PC-3 (cell line): ENCODE measurements at regions not wholly inside any gene's neighbourhood (a gene's known extent, or its start where the extent isn't known, plus 50 kb on each side); places are given as distances from the start of the nearest gene placed in this dataset.

ENCODE experiments used
- ATAC-seq: fragments of 200-7000 bp; cut with Tn5 transposase; 2 replicates; pipeline ENCODE4 v1.9.1; 2020; ENCODE audit warnings: mild to moderate bottlenecking, moderate library complexity
- BruUV-seq: library from RNA; stranded (reverse); fragments of 400-500 nt; replicated peaks from 2 replicates; lab custom pipeline; 2021; lab: Mats Ljungman, UMichigan
- CTCF ChIA-PET: fragments of 300-600 bp; sonication (Branson Sonifier 250); formaldehyde crosslinking; loops from one replicate; lab custom pipeline; 2022; ENCODE audit warnings: antibody characterized with exemption; lab: Charles Lee
- POLR2A ChIA-PET: fragments of 300-600 bp; sonication (Branson Sonifier 250); formaldehyde crosslinking; loops from one replicate; lab custom pipeline; 2022; ENCODE audit warnings: antibody characterized with exemption; ENCODE audit not compliant: unreplicated experiment; lab: Charles Lee
- DNase-seq: peaks from one replicate; pipeline ENCODE4 v3.0.0-alpha.2; 2015
- H2AFZ ChIP-seq: fragments of 300-600 bp; sonication (generic); 2 replicates; pipeline ENCODE4 v1.6.0; 2016; ENCODE audit warnings: antibody characterized with exemption, low read length
- H3F3A ChIP-seq: fragments of 300-600 bp; sonication (generic); one replicate; pipeline ENCODE4 v1.6.0; 2017; ENCODE audit warnings: antibody characterized with exemption, low read length, control low read depth, mild to moderate bottlenecking; ENCODE audit not compliant: unreplicated experiment
- H3K27ac ChIP-seq: fragments of 300-600 bp; sonication (generic); 2 replicates; pipeline ENCODE4 v1.5.1; 2016; ENCODE audit warnings: mild to moderate bottlenecking, low read length
- H3K27me3 ChIP-seq: fragments of 300-600 bp; sonication (generic); 2 replicates; pipeline ENCODE4 v1.6.1; 2016; ENCODE audit warnings: low read length, mixed read lengths
- H3K36me3 ChIP-seq: fragments of 300-600 bp; sonication (generic); 2 replicates; pipeline ENCODE4 v1.6.1; 2016; ENCODE audit warnings: low read depth, mixed run types, low read length, mixed read lengths
- H3K4me1 ChIP-seq: fragments of 300-600 bp; sonication (generic); 2 replicates; pipeline ENCODE4 v1.5.1; 2016; ENCODE audit warnings: low read length; ENCODE audit not compliant: insufficient read depth
- H3K4me2 ChIP-seq: fragments of 300-600 bp; sonication (generic); 2 replicates; pipeline ENCODE4 v1.6.0; 2016; ENCODE audit warnings: low read length
- H3K4me3 ChIP-seq: fragments of 300-600 bp; sonication (generic); 2 replicates; pipeline ENCODE4 v1.5.1; 2016; ENCODE audit warnings: mild to moderate bottlenecking, low read length, mixed read lengths
- H3K79me2 ChIP-seq: fragments of 300-600 bp; sonication (generic); 2 replicates; pipeline ENCODE4 v1.6.1; 2017; ENCODE audit warnings: low read length, mixed read lengths
- H3K9ac ChIP-seq: fragments of 300-600 bp; sonication (generic); 2 replicates; pipeline ENCODE4 v1.6.0; 2016; ENCODE audit warnings: mild to moderate bottlenecking, low read length
- H3K9me2 ChIP-seq: fragments of 300-600 bp; sonication (generic); replicated peaks from 2 replicates; pipeline ENCODE4 v1.6.1; 2016; ENCODE audit warnings: mixed run types, low read length, mixed read lengths
- H3K9me3 ChIP-seq: fragments of 300-600 bp; sonication (generic); 2 replicates; pipeline ENCODE4 v1.6.1; 2016; ENCODE audit warnings: low read length, mixed read lengths
- H4K20me1 ChIP-seq: fragments of 300-600 bp; sonication (generic); 2 replicates; pipeline ENCODE4 v1.6.1; 2016; ENCODE audit warnings: low read length, mixed read lengths
- CTCF ChIP-seq: fragments of 300-600 bp; sonication (generic); conservative IDR thresholded peaks from 2 replicates; pipeline ENCODE4 v1.5.1; 2017; ENCODE audit warnings: antibody characterized with exemption, low read depth, mild to moderate bottlenecking, low read length
- EZH2 ChIP-seq: fragments of 300-600 bp; sonication (generic); IDR thresholded peaks from one replicate; pipeline ENCODE4 v1.6.1; 2017; ENCODE audit warnings: antibody characterized with exemption, mild to moderate bottlenecking, low read length; ENCODE audit not compliant: unreplicated experiment
- EZH2phosphoT487 ChIP-seq: fragments of 300-600 bp; sonication (generic); IDR thresholded peaks from 2 replicates; pipeline ENCODE4 v1.6.1; 2018; ENCODE audit warnings: mild to moderate bottlenecking, antibody characterized with exemption, low read length, borderline replicate concordance
- intact Hi-C: fragments of 100-400 bp; cut with micrococcal nuclease; formaldehyde crosslinking; loops from 2 replicates; pipeline ENCODE4 v1.9.0; 2023

- Histone ChIP-seq H3K4me1 (peaks cover 39% of the 10 kb centered on the region), H3K79me2 (no peaks in the 10 kb centered on the region), H3F3A (peaks cover 8% of the 10 kb centered on the region), H3K9ac (peak overlapping the region; percentile 52), H3K36me3 (no peaks in the 10 kb centered on the region), H3K4me3 (no peak overlapping the region), H3K9me2 (no peaks in the 10 kb centered on the region), H4K20me1 (no peaks in the 10 kb centered on the region), H3K27me3 (no peaks in the 10 kb centered on the region), H3K4me2 (peak overlapping the region; percentile 50; the same call in 1 of the 2 replicates), H3K9me3 (no peaks in the 10 kb centered on the region), H3K27ac (peak overlapping the region; percentile 87), H2AFZ (no peak overlapping the region)
- ATAC-seq = peak; percentile 66
- no TSS peak for BruUV-seq
- TF ChIP-seq EZH2 (no peak), CTCF (no peak), EZH2phosphoT487 (no peak)
- CTCF ChIA-PET = no interaction called here
- DNase-seq = peak; percentile 65
- intact Hi-C loops = loop anchor here (10.0 kb wide), 1 partner anchor 231 kb away; no protein-coding TSS in a partner anchor
- POLR2A ChIA-PET = no interaction called here
Observed at GRCh38 chr6:93675856-93676417, 256.6 kb upstream of the EPHA7 start.

GRCh38 chr6:93663111-93663510 lies 243.8 kb upstream of the EPHA7 start:
- TF ChIP-seq EZH2 (no peak), CTCF (no peak), EZH2phosphoT487 (no peak)
- no TSS peak for BruUV-seq
- POLR2A ChIA-PET = no interaction called here

GRCh38 chr6:93654548-93654947 lies 235.2 kb upstream of the EPHA7 start:
- ATAC-seq (no peak), DNase-seq (no peak)
- Histone ChIP-seq H3K4me2 (no peak overlapping the region), H3K27ac (no peak overlapping the region), H3K9me3 (no peaks in the 10 kb centered on the region), H3K9ac (no peak overlapping the region), H3K4me1 (no peaks in the 10 kb centered on the region), H3K9me2 (no peaks in the 10 kb centered on the region), H3K36me3 (no peaks in the 10 kb centered on the region), H3K27me3 (no peaks in the 10 kb centered on the region), H3K79me2 (no peaks in the 10 kb centered on the region), H4K20me1 (no peaks in the 10 kb centered on the region), H3F3A (no peaks in the 10 kb centered on the region), H2AFZ (no peak overlapping the region), H3K4me3 (no peak overlapping the region)
- intact Hi-C loops = no loop called here
- ChIA-PET POLR2A (no interaction called here), CTCF (no interaction called here)
- no peak for TF ChIP-seq EZH2
- TF ChIP-seq EZH2phosphoT487 = no peak
- TF ChIP-seq CTCF = no peak
- no TSS peak for BruUV-seq

More at GRCh38 chr6:93663111-93663510, 243.8 kb upstream of the EPHA7 start:
- Histone ChIP-seq H3K27ac (no peak overlapping the region), H4K20me1 (no peaks in the 10 kb centered on the region), H2AFZ (no peak overlapping the region), H3K4me1 (no peaks in the 10 kb centered on the region), H3K4me3 (no peak overlapping the region), H3K27me3 (no peaks in the 10 kb centered on the region), H3K36me3 (no peaks in the 10 kb centered on the region), H3K9ac (no peak overlapping the region), H3F3A (no peaks in the 10 kb centered on the region), H3K9me3 (no peaks in the 10 kb centered on the region), H3K4me2 (no peak overlapping the region), H3K9me2 (no peaks in the 10 kb centered on the region), H3K79me2 (no peaks in the 10 kb centered on the region)
- CTCF ChIA-PET = no interaction called here
- DNase-seq (no peak), ATAC-seq (no peak)
- intact Hi-C loops = no loop called here
